Testis (tissue), 2 donors: ENCODE measurements at regions not wholly inside any gene's neighbourhood (a gene's known extent, or its start where the extent isn't known, plus 50 kb on each side); places are given as distances from the start of the nearest gene placed in this dataset.

Experiments
- CTCF ChIP-seq, 3 experiments: fragments of 450-650 bp in 2 of 3; fragments of 200-600 bp in 1 of 3; sonication (generic) in 1 of 3; IDR thresholded peaks; one replicate each; pipeline ENCODE4 v1.5.1; 2016 to 2019; ENCODE audit warnings: antibody characterized with exemption in 3 of 3, mild to moderate bottlenecking in 2 of 3, moderate library complexity in 1 of 3
- POLR2A ChIP-seq: fragments of 450-650 bp; IDR thresholded peaks from one replicate; pipeline ENCODE4 v1.6.1; 2017; ENCODE audit warnings: antibody characterized with exemption, mild to moderate bottlenecking, moderate library complexity

- TF ChIP-seq CTCF (IDR thresholded peaks at IDR 0.05) (no peak), POLR2A (no peak)
Observed at GRCh38 chr18:64311859-64312258, 163.0 kb upstream of the LINC00305 start.
